Sigmoid colon (tissue), 4 donors: ENCODE measurements at regions not wholly inside any gene's neighbourhood (a gene's known extent, or its start where the extent isn't known, plus 50 kb on each side); places are given as distances from the start of the nearest gene placed in this dataset.

Source experiments
- EP300 ChIP-seq, 4 donors: sonication (generic); formaldehyde crosslinking; IDR thresholded peaks; one replicate each; pipeline ENCODE4 v1.6.1; 2017; ENCODE audit warnings: antibody characterized with exemption in 4 of 4
- POLR2A ChIP-seq, 2 donors: fragments of 450-650 bp; IDR thresholded peaks; one replicate each; pipeline ENCODE4 v1.6.1; 2016; ENCODE audit warnings: antibody characterized with exemption in 2 of 2, mild to moderate bottlenecking in 2 of 2, moderate library complexity in 2 of 2
- TF ChIP-seq, protein P1 (sequence below), 4 experiments: fragments of 450-650 bp in 3 of 4; fragments of 200-600 bp in 1 of 4; IDR thresholded peaks; one replicate each; pipeline ENCODE4 v1.5.1; 2016 to 2019; ENCODE audit warnings: antibody characterized with exemption in 4 of 4, mild to moderate bottlenecking in 3 of 4, moderate library complexity in 2 of 4

DNA sequence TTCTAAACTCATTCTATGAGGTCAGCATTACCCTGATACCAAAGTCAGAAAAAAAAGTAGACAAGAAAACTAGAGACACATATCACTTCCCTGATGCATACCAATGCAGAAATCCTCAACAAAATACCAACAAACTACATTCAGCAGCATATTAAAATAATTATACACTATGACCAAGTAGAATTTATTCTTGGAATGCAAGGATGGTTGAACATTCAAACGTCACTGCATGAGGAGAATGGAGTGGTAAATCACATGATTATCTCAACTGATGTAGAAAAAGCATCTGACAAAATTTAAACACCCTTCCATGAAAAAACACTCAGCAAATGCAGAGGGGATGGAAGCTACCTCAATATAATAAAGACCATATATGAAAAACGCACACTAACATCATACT is 155.0 kb upstream of the KCNJ18 start:
- TF ChIP-seq POLR2A (IDR thresholded peaks at IDR 0.05): no peak
- TF ChIP-seq, protein P1, sequence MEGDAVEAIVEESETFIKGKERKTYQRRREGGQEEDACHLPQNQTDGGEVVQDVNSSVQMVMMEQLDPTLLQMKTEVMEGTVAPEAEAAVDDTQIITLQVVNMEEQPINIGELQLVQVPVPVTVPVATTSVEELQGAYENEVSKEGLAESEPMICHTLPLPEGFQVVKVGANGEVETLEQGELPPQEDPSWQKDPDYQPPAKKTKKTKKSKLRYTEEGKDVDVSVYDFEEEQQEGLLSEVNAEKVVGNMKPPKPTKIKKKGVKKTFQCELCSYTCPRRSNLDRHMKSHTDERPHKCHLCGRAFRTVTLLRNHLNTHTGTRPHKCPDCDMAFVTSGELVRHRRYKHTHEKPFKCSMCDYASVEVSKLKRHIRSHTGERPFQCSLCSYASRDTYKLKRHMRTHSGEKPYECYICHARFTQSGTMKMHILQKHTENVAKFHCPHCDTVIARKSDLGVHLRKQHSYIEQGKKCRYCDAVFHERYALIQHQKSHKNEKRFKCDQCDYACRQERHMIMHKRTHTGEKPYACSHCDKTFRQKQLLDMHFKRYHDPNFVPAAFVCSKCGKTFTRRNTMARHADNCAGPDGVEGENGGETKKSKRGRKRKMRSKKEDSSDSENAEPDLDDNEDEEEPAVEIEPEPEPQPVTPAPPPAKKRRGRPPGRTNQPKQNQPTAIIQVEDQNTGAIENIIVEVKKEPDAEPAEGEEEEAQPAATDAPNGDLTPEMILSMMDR (IDR thresholded peaks at IDR 0.05): no peak
- TF ChIP-seq EP300 (IDR thresholded peaks at IDR 0.05): no peak
